Retinal pigment epithelial cell (primary cell): ENCODE measurements at regions not wholly inside any gene's neighbourhood (a gene's known extent, or its start where the extent isn't known, plus 50 kb on each side); places are given as distances from the start of the nearest gene placed in this dataset.

Source experiments
- DNase-seq: peaks from one replicate; pipeline ENCODE4 v3.0.0-alpha.2; 2010; ENCODE audit warnings: low read depth
- H3K4me3 ChIP-seq: 2 replicates; pipeline ENCODE4 v1.5.1; 2011; ENCODE audit warnings: mild to moderate bottlenecking, low read length, control low read depth, moderate library complexity
- CTCF ChIP-seq: conservative IDR thresholded peaks from 2 replicates; pipeline ENCODE4 v1.5.1; 2011; ENCODE audit warnings: low read depth, low read length, control low read depth, inconsistent platforms

DNA sequence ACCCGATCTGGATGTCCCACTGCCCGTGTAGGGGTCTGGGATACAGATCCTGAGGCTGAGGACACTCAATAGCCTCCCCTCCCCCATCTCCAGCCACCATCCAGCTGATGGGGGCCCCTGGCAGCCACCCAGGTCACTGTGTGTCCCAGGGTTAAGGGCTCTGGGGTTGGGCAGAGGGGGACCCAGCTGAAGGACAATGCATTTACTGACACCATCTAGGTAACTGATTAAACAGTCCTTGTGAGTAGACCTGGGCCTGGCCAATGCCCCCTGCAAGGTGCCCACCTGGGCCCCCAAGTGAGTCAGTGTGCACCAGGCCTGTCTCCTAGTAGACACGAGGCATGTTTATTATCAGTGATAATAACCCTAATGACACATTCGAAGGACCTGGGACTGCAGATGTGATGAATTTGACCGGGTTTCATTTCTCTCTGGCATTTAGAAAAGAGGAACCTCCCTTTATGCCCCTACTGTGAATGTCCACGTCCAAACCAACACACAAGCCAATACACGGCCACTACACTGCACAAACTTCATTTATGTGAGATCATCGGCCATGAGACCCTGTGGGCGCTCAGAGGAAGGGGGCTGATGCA, 261.9 kb upstream of the FOXF1 start:
- H3K4me3 ChIP-seq = no peak overlapping the region
- no peak for DNase-seq
- TF ChIP-seq CTCF = no peak

- DNase-seq = no peak
- H3K4me3 ChIP-seq = no peak overlapping the region
- TF ChIP-seq CTCF = no peak
Measured at GRCh38 chr16:86249631-86250030, 260.7 kb upstream of the FOXF1 start.

DNA sequence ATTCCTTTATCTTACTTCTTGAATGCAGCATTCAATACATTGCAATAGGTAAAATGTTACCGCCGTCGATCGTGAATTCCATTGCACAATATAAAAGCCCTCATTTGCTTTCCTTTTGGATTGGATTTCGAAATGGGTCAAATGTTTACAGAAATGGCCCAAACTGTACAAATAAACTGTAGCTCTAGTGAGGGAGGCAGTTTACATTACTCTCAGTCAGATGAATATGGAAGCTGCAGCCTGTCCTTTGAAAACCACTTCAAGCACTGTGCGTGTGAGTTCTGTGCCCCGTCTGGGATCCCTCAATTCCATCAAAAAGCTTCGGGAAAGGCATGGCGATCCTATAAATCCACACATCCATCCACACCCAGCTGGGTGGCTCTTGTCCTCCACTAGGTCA, 258.6 kb upstream of the FOXF1 start:
- DNase-seq = no peak
- TF ChIP-seq CTCF = no peak
- no peak overlapping the region for H3K4me3 ChIP-seq

GRCh38 chr16:86252596-86252995, 257.7 kb upstream of the FOXF1 start:
- no peak for DNase-seq
- no peak overlapping the region for H3K4me3 ChIP-seq
- TF ChIP-seq CTCF = peak; percentile 32

- H3K4me3 ChIP-seq = no peak overlapping the region
- no peak for DNase-seq
- TF ChIP-seq CTCF = no peak
Measured at GRCh38 chr16:86255966-86256365, 254.4 kb upstream of the FOXF1 start.

- DNase-seq = no peak
- TF ChIP-seq CTCF = no peak
Measured at GRCh38 chr16:86256995-86257394, 253.3 kb upstream of the FOXF1 start.

GRCh38 chr16:86257546-86257945, 252.8 kb upstream of the FOXF1 start:
- H3K4me3 ChIP-seq = no peak overlapping the region
- TF ChIP-seq CTCF = no peak
- no peak for DNase-seq

More at GRCh38 chr16:86256995-86257394, 253.3 kb upstream of the FOXF1 start:
- no peak overlapping the region for H3K4me3 ChIP-seq
